HG02763 (cell line): ENCODE measurements at regions not wholly inside any gene's neighbourhood (a gene's known extent, or its start where the extent isn't known, plus 50 kb on each side); places are given as distances from the start of the nearest gene placed in this dataset.
"Not testable (repeated sequence)": the region's sequence is repeated elsewhere in the genome, so short reads cannot be mapped to it uniquely, and the experiment has no call there.

Source experiments
- ATAC-seq: cut with Tn5 transposase; IDR thresholded peaks from one replicate; pipeline ENCODE4 v1.9.1; 2021; ENCODE audit warnings: mild to moderate bottlenecking, moderate library complexity; ENCODE audit not compliant: unreplicated experiment

DNA sequence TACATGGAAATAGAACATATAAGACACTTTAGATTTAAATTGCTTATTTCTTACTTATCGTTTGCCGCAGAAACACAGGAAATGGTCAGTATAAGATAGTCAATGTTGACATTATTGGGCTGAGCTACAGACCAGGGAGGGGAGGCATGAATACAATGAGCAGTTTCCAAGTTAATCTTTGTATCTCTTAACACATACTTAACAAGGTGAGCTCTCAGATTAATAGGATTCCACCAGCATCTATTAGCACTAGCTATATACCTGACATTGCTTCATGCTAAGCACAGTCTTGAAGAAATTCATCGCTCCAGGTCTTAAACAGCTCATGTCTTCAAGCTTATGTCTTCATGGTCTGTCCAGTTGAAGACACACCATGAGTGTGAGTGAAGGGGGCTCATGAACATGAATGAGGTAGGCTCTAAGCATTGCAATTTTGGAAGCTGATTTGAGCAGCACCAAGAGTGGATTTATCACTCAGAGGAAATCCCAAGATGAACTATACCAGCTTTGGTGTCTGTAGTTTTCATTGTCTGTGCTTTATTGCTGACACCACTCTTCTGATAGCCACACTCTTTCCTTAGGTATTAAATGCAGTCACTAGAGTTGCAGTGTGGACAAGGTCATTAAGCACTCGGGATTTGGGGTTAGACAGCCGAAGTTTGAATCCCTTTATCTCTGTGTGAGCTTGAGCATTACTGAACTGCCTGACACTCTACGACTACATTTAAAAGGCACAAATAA lies 359.3 kb upstream of the EPHA4 start:
- no peak for ATAC-seq

DNA sequence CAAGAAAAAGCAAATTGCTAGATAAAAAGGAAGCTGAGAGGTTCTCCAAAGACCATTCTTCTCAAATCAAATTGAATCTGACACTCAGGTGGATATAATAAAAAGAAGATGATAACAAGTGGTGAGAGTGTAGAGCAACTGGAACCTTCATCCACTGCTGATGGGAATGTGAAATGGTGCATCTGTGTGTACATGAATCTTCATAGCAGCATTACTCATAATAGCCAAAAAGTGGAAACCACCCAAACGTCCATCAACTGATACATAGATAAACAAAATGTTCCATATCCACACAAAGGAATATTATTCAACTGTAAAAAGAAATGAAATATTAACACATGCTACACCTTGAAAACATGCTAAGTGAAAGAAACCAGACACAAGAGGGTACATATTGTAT lies 357.2 kb upstream of the EPHA4 start:
- ATAC-seq, result no peak

DNA sequence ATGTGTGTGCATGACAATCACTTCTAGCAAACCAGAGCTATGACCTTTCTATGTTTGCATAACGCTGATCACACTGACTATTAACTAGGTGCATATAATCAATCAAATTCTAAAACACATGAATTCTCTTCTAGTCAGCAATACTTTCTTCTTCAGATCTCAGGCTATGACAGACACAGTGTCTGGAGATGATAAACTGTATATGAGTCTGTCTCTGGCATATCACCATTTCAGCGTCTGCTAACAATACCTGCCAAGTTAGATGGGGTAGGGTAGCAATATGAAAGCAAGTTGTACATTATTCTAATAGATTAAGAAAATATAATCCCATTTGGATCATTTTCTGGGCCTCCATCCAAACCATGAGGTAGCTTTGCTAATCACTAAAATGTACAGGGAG lies 354.2 kb upstream of the EPHA4 start:
- no peak for ATAC-seq

DNA sequence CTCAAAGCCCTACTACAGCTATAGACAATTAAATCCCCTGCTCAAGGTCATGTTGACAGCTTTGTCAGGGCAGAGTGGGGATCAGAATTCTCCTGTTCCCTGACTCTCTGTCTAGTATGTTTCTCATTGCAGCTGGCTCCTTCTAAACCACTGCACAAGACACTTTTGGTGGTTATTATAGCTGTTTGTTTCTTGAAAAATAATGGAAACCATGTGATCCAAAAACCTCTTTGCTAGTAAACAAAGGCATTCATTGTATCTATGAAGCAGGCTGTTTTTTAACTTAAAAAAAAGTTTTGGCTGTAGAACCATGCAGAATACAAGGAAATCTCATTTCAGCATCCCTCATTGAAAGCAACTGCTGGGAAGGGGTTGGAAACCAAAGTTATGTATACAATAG lies 352.5 kb upstream of the EPHA4 start:
- no peak for ATAC-seq

DNA sequence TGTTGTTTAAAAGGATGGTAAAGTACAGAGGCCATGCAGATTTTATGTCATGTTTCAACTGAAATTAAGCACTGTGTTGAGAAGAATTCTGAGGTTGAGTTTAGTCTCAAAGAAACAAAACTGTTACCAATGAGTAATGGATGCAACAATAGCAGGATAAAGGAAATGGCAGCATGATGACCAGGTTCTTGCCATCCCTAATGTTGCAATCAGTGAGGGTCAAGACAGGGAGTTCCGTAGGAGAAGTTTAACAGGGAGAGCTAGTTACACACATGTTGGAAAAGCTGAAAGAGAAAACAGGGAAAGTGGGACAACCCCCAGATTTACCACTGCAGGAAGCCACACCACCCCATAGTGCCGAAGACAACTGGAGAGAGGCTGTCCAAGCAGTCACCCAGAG lies 343.8 kb upstream of the EPHA4 start:
- no peak for ATAC-seq

DNA sequence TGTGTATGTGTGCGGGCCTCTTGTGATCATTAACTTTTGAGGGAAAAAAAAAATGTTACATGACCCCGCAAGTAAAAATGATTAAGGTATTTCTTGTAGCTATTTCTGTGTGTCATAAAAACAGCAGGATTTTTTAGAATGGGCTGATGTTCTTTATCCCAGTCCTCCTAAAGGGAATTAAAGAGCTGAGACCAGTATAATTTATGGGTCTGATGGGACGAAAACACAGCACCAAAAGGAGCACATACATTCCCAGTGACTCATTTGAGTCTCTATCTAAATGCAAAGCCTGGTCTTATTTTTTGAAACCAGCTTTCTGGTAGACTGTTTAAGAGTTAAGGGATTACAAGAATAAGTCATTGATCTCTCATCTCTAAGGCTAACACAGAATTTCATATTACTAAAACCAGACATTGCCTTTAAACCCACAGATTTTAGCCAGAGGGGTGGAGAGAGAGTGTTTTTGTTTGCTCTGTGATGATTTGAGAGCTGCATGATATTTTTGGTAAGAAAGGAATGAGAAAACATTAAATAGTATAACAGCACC lies 342.3 kb upstream of the EPHA4 start:
- no peak for ATAC-seq

DNA sequence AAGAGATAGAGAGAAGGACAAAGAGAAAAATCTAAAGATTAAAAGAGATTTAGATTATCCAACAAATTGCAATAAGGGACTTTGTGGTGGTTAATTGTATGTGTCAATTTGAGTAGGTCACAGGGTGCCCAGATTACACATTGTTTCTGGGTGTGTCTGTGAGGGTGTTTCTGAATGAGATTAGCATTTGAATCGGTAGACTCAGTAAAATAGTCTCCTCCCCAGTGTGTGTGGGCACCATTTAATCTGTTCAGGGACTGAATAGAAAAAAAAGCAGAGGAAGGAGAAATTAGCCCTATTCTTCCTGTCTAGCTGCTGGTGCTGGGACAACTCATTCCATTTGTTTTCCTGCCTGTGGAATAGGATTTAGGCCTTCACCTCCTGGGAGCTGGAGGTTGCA lies 339.8 kb upstream of the EPHA4 start:
- ATAC-seq, result no peak

DNA sequence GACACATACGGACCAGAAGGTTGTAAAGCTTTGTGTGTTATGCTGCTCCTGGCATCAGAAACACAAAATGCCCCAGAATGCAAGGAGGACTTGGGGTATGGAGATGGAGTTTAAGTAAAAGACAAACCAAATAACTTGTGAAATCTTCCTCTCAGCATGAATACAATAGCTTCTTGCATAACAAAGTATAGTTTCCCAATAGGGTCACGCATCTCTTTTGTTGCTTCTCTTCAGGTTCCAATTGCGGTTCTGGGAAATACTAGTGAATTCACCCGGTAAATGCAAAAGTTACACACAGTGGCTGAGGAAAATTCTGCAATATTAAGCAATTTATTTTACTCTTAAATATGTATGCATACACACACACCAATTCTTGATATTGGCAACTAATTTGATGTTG lies 339.2 kb upstream of the EPHA4 start:
- ATAC-seq, result no peak

DNA sequence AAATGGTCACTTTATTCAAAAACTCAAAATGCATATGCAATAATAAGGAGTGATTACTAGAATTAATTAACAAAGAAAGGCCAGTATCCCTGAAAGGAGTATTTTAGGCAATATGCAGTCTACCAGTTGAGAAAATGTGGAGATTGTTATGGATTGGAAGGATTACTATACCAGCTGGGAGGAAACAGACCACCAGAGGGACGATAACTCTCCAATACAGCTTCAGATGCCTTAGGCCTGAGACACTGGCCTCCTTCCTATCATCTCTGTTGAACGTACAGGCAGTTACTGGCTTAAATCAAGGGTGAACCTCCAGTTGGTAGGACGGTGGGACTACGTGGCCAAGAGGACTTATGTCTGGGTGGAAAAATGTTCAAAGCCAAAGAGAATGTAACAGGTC lies 336.4 kb upstream of the EPHA4 start:
- ATAC-seq, result no peak

DNA sequence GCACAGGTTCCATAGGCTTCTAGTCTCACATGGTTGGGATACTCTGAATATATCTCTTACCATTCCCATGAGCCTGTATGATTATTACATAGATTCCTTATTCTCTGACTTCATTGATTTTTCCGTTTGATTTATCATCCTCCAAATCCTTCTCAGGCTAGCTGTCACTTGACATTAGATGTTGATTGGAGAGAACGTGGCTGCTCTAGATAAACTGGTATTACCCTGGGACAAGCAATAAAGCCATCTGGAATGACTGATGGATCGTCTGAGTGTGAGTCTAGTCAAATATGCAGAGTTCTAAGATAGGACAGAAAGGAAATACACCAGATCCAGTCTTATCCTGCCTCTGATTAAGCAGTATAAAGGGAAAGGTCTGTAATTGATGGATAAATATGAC lies 325.6 kb upstream of the EPHA4 start:
- no peak for ATAC-seq

DNA sequence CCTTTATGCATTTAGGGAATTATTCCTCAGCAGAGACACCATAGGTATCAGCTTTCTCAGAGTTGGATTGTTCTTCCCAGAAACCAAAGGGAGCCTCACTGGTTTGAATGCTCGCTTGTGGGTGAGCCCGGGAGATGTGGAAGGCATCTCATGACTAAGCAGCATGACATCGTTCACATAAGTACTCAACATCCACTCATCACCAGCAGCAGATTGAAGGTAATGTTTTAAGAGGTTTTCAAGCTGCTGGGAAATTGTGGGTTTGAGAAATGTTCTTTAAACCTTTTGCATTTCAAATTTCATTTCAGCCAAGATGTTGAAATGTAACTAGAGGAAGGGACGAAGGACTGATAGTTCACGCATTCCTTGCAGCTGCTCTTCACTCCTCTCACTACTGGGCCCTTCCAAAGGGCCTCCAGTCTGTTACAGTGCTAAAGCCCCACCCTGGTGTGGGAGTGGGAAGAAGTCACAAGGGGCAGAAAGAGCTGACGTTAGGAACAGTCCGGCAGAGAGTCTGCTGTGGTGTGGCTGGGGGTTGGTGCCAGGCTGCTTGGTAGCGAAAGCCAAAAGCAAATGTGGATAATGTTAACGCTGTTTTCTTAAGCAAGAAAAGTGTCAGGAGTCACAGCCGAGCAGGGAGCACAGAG lies 324.5 kb upstream of the EPHA4 start:
- ATAC-seq, result no peak

DNA sequence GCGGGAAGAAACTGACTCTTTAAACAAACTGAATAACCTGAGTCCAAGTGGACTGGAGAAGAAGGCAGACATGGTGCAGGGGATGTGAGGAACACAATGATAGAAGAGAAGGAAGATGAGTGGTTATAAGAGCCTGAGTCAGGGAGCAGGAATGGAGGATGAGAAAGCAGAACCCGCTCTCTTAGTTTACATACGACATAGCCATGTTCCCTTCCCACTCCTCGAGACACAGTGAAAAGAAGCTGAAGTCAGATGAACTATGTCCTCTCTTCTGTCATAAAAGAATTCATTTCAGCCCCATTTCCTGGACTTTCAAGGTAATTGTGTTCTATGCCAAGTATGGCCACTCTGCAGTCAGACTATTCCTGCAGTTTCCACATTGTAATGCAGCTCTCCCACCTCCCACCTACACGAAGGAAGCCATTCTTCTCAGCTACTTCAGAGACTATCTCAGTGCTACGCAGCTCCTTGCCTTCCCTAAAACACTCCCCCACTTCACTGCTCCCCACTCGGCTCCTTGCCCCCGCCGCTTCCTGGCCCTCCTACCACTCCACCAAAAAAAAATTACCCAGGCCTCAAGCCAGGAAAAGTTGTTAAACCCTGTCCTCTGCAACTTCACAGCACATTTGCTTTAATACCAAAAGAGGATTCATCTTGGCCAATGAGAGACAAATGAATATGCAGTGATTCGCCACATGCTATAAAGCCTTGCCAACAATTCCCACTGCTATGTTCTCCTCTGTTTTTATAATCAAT lies 323.4 kb upstream of the EPHA4 start:
- no peak for ATAC-seq

DNA sequence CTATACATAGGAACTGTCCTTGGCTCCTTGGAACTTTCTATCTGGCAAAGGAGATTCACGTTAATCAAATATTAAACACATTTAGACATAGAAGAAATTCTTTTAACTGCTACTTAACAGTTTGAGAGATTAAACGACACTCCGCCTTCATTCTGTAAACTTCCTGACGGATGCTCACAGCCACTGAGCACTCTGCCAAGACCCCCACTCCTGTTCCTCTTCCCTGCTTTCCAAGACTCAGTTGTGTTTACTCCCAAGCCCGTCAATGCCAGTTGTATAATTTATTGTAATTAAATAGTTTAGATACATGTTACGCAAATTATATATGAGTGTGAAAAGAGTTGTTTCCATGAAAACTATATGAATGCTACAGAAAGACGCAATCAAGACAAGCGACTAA lies 321.4 kb upstream of the EPHA4 start:
- no peak for ATAC-seq

DNA sequence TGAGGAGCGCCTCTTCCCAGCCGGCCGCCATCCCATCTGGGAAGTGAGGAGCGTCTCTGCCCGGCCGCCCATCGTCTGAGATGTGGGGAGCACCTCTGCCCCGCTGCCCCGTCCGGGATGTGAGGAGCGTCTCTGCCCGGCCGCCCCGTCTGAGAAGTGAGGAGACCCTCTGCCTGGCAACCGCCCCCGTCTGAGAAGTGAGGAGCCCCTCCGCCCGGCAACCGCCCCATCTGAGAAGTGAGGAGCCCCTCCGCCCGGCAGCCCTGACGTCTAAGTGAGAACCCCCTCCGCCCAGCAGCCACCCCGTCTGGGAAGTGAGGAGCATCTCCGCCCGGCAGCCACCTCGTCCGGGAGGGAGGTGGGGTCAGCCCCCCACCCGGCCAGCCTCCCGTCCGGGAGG lies 319.9 kb upstream of the EPHA4 start:
- ATAC-seq, result not testable (repeated sequence)

DNA sequence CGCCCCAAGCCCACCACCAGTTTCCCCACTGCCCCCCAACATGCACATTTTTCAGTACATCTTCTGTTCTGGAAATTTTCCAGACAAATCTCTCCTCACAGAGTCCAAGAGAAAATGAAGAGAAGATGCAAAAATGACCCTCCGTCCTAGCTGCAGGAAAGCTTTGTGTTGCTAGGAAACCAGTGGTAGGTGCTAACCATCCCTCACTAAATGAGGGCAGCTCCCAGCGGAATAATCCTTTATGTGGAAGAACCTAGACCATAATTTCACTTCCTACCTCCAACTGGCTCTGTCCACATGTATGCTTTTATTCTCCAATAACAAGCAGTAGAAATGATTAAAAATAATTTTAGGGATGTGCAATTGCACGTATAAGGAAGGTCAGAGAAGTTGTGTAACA lies 311.9 kb upstream of the EPHA4 start:
- no peak for ATAC-seq

DNA sequence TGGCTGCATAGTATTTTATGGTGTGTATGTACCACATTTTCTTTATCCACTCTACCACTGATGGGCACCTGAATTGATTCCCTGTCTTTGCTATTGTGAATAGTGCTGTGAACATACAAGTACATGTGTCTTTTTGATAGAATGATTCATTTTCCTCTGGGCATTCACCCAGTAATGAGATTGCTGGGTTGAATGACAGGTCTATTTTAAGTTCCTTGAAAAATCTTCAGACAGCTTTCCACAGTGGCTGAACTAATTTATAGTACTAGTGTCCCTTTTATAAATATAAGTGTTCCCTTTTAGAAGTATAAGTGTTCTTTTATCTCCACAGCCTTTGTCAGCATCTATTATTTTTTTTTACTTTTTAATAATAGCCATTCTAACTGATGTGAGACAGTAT lies 303.9 kb upstream of the EPHA4 start:
- no peak for ATAC-seq

DNA sequence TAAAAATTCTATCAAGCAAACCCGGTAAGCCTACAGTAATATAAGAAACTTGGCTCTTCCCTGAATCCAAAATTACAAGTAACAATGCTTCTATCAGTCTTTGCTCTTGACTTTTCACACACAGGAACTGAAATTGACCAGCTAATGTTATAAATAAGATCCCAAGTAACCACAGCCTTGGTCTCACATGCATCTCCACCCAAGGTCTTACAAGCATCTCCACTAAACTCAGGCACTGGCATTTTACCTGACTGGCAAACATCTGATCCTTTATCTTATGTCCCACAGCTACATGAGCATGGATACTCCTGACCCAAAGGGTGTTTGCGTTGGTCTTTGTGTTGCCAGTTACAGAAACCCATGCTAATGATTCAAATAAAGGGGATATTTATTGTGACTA lies 302.3 kb upstream of the EPHA4 start:
- no peak for ATAC-seq

DNA sequence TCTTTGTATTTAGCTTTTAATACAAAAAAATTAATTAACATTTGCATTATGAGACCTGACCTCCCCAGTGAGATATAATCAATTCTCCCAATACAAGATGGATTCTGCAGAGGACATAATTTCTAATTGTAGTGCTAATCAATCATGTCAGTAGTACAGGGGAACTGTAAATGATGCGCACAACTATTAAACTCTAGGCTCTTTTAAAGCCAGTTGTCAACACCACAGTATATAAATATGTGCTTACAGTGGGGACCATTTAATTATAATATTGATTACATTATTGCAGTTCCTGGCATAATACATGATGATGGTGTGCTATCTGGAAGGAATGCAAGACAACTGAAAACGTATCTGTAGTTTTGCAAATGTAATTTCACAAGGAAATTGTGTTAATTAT lies 285.6 kb upstream of the EPHA4 start:
- ATAC-seq, result no peak

DNA sequence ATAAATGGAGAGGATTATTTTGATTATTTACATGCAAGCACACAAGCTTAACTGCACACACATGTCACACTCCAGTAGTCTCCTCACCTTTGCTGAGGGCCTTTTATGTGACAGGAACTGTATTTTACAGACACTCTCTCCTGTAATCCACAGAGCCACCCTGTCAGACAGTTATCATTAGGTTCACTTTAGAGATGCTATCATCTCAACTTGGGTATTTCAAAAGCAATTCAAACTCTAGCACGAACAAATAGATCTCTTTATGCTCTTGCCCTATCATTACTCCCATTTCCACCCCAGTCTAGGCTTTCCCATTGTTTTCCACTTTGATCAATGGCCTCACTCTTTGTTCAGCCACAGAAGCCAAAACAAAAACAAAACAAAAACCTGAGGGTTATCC lies 281.2 kb upstream of the EPHA4 start:
- no peak for ATAC-seq

DNA sequence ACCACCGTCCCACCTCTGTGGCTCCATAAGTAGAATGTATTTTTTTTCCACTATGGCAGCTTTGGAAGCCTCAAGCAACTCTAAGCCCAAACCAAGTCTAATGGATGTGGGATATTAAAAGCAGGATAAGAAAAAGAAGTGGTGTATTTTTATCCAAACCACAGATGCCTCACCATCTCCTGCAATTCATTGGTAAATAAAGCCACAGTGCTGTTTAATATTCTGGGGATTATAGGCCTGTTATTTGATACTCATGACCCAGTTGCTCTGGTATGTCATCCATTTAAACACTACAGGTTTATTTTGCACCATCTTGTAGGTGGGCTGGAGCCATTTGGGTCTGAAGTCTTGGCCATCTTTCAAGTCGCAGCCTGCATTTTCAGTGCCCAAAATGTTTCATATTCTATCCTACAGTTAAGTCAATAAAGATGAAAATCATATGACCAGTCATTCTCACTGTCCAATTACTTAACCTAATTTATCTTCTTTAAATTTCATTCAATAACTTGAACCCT lies 279.5 kb upstream of the EPHA4 start:
- no peak for ATAC-seq

DNA sequence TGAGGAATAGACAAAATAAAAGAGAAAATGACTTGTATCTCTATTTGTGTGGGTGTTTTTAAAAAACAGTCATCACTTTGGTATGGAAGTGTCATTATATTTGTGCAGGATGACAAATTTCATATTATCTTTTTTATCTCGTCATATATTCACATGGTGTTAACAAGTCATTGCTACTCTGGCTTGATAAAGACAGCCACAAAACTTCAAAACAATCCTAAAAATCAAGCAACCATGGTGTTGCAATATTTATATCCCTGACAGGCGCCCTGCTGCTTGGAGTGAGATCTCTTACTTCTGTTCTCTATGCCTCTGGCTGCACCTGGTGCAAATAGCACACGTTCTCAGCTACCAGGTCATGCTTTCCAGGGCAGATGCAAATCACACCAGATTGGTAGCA lies 278.0 kb upstream of the EPHA4 start:
- ATAC-seq, result no peak

DNA sequence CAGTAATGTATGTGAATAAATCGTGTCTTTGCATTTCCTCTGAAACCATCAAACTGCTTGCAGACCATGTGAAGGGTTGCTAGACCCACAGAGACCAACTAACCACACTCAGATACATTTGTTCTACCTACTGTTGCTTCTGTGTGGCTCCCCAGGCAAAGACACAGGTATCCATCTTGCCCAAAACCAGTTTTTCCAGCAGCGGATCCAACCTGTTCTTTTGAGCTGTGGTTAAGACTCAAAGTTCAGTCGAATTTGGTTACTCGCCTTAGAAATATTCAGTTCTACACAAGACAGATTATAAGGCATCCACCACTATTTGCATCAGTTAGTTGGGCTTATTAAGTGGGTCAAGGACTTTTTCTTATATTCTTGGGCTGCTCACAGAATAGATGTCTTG lies 276.2 kb upstream of the EPHA4 start:
- no peak for ATAC-seq
